ENCODE measurements at regions not wholly inside any gene's neighbourhood (a gene's known extent, or its start where the extent isn't known, plus 50 kb on each side); places are given as distances from the start of the nearest gene placed in this dataset.

GRCh38 chr10:78362406-78363022, 328.9 kb downstream of the RPS24 start:
- Histone ChIP-seq H3K27me3 (ENCODE audit: low read length) (peaks cover 77% of the 10 kb centered on the region), H4K20me1 (ENCODE audit: low read length) (no peaks in the 10 kb centered on the region), H3K4me1 (ENCODE audit: insufficient read depth, low read length) (no peaks in the 10 kb centered on the region), H3K36me3 (ENCODE audit: low read depth, low read length) (no peaks in the 10 kb centered on the region), H3K9ac (ENCODE audit: low read length) (no peak overlapping the region), H3K9me3 (ENCODE audit: low read length) (no peaks in the 10 kb centered on the region), H3K9me2 (replicated peaks; ENCODE audit: low read length) (no peaks in the 10 kb centered on the region), H3K79me2 (ENCODE audit: low read length) (no peaks in the 10 kb centered on the region), H3K27ac (ENCODE audit: low read length) (no peak overlapping the region), H3K4me2 (ENCODE audit: low read length) (no peak overlapping the region), H2AFZ (ENCODE audit: low read length) (no peak overlapping the region), H3K4me3 (ENCODE audit: low read length) (no peak overlapping the region), H3F3A (ENCODE audit: low read length, unreplicated experiment) (no peaks in the 10 kb centered on the region)
- TF ChIP-seq EZH2phosphoT487 (IDR thresholded peaks at IDR 0.05; ENCODE audit: borderline replicate concordance, low read length) = no peak
- TF ChIP-seq CTCF (conservative IDR thresholded peaks at IDR 0.05; ENCODE audit: low read depth, low read length) = no peak
- TF ChIP-seq EZH2 (IDR thresholded peaks at IDR 0.05; ENCODE audit: low read length, unreplicated experiment) = no peak
- ChIA-PET CTCF (no interaction called here), POLR2A (ENCODE audit: unreplicated experiment) (no interaction called here)
- ATAC-seq = 0 out of 2 replicates have a peak, but pooled peaks have one; percentile 6
- intact Hi-C loops (cut with micrococcal nuclease) = no loop called here
- no TSS peak for BruUV-seq (replicated peaks)
- peak; percentile 35 for DNase-seq

GRCh38 chr10:78363190-78363589, 329.5 kb downstream of the RPS24 start:
- no peak overlapping the region for H3K4me3 ChIP-seq (ENCODE audit: low read length)
- no peaks in the 10 kb centered on the region for H3K9me2 ChIP-seq (replicated peaks; ENCODE audit: low read length)
- no peaks in the 10 kb centered on the region for H3F3A ChIP-seq (ENCODE audit: low read length, unreplicated experiment)
- peaks cover 77% of the 10 kb centered on the region for H3K27me3 ChIP-seq (ENCODE audit: low read length)
- H3K79me2 ChIP-seq (ENCODE audit: low read length) = no peaks in the 10 kb centered on the region
- no peak overlapping the region for H3K27ac ChIP-seq (ENCODE audit: low read length)
- intact Hi-C loops (cut with micrococcal nuclease) = no loop called here
- TF ChIP-seq EZH2 (IDR thresholded peaks at IDR 0.05; ENCODE audit: low read length, unreplicated experiment) (no peak), CTCF (conservative IDR thresholded peaks at IDR 0.05; ENCODE audit: low read depth, low read length) (no peak)
- ChIA-PET CTCF (no interaction called here), POLR2A (ENCODE audit: unreplicated experiment) (no interaction called here)
- no peaks in the 10 kb centered on the region for H3K9me3 ChIP-seq (ENCODE audit: low read length)
- ATAC-seq (no peak), DNase-seq (no peak)
- no peaks in the 10 kb centered on the region for H4K20me1 ChIP-seq (ENCODE audit: low read length)
- H3K9ac ChIP-seq (ENCODE audit: low read length) = no peak overlapping the region
- H3K4me2 ChIP-seq (ENCODE audit: low read length) = no peak overlapping the region
- H2AFZ ChIP-seq (ENCODE audit: low read length) = no peak overlapping the region
- no TSS peak for BruUV-seq (replicated peaks)
- no peaks in the 10 kb centered on the region for H3K36me3 ChIP-seq (ENCODE audit: low read depth, low read length)
- no peaks in the 10 kb centered on the region for H3K4me1 ChIP-seq (ENCODE audit: insufficient read depth, low read length)

- no peak for TF ChIP-seq EZH2phosphoT487 (IDR thresholded peaks at IDR 0.05; ENCODE audit: borderline replicate concordance, low read length)
- no peak for TF ChIP-seq EZH2 (IDR thresholded peaks at IDR 0.05; ENCODE audit: low read length, unreplicated experiment)
- Histone ChIP-seq H3K27ac (ENCODE audit: low read length) (no peak overlapping the region), H4K20me1 (ENCODE audit: low read length) (no peaks in the 10 kb centered on the region), H2AFZ (ENCODE audit: low read length) (no peak overlapping the region), H3K4me1 (ENCODE audit: insufficient read depth, low read length) (no peaks in the 10 kb centered on the region), H3K79me2 (ENCODE audit: low read length) (no peaks in the 10 kb centered on the region), H3K27me3 (ENCODE audit: low read length) (peaks cover 78% of the 10 kb centered on the region), H3K36me3 (ENCODE audit: low read depth, low read length) (no peaks in the 10 kb centered on the region), H3K4me3 (ENCODE audit: low read length) (no peak overlapping the region), H3K9ac (ENCODE audit: low read length) (no peak overlapping the region), H3K9me3 (ENCODE audit: low read length) (no peaks in the 10 kb centered on the region), H3K4me2 (ENCODE audit: low read length) (no peak overlapping the region), H3F3A (ENCODE audit: low read length, unreplicated experiment) (no peaks in the 10 kb centered on the region), H3K9me2 (replicated peaks; ENCODE audit: low read length) (no peaks in the 10 kb centered on the region)
- no TSS peak for BruUV-seq (replicated peaks)
- intact Hi-C loops (cut with micrococcal nuclease) = no loop called here
- CTCF ChIA-PET = no interaction called here
- POLR2A ChIA-PET (ENCODE audit: unreplicated experiment) = no interaction called here
- DNase-seq (no peak), ATAC-seq (no peak)
These were observed 332.0 kb downstream of the RPS24 start for GRCh38 chr10:78365694-78366093.

Measured in PC-3 (cell line).